WTC11 (cell line): ENCODE measurements at regions not wholly inside any gene's neighbourhood (a gene's known extent, or its start where the extent isn't known, plus 50 kb on each side); places are given as distances from the start of the nearest gene placed in this dataset.

Experiments used
- ATAC-seq: fragments of 200-7000 bp; cut with Tn5 transposase; 2 replicates; pipeline ENCODE4 v1.10.0; 2021; ENCODE audit warnings: mild to moderate bottlenecking, moderate library complexity
- CTCF ChIA-PET: fragments of 300-600 bp; sonication (Branson Sonifier 250); formaldehyde crosslinking; loops from one replicate; lab custom pipeline; 2021; ENCODE audit warnings: antibody characterized with exemption; lab: Charles Lee
- POLR2A ChIA-PET: fragments of 350-600 bp; sonication (Branson Sonifier 250); formaldehyde crosslinking; loops from one replicate; lab custom pipeline; 2021; ENCODE audit warnings: antibody characterized with exemption; lab: Charles Lee
- DNase-seq: peaks from one replicate; pipeline ENCODE4 v3.0.0; 2021; ENCODE audit warnings: low spot score
- H3K27ac Mint-ChIP-seq: 2 replicates; pipeline ENCODE4 v1.8.0; 2021; ENCODE audit warnings: mixed read lengths
- H3K27me3 Mint-ChIP-seq: 2 replicates; pipeline ENCODE4 v1.8.0; 2021; ENCODE audit warnings: low read depth, mild to moderate bottlenecking, moderate library complexity, mixed read lengths
- H3K36me3 Mint-ChIP-seq: 2 replicates; pipeline ENCODE4 v1.8.0; 2021; ENCODE audit warnings: mixed read lengths
- H3K4me1 Mint-ChIP-seq: 2 replicates; pipeline ENCODE4 v1.8.0; 2022; ENCODE audit warnings: mixed read lengths
- H3K4me3 Mint-ChIP-seq: 2 replicates; pipeline ENCODE4 v1.8.0; 2021; ENCODE audit warnings: mild to moderate bottlenecking, moderate library complexity, mixed read lengths
- H3K9me3 Mint-ChIP-seq: 2 replicates; pipeline ENCODE4 v1.8.0; 2021; ENCODE audit warnings: mixed read lengths
- CBFB ChIP-seq: sonication (generic); formaldehyde crosslinking; IDR thresholded peaks from 2 replicates; pipeline ENCODE4 v1.8.1; 2022; ENCODE audit warnings: mild to moderate bottlenecking, low read depth, missing genetic modification reagents
- GRHL2 ChIP-seq: fragments of 250-450 bp; sonication (Bioruptor Pico); IDR thresholded peaks from 2 replicates; pipeline ENCODE4 v1.8.0; 2022; ENCODE audit warnings: mild to moderate bottlenecking, moderate library complexity; ENCODE audit not compliant: insufficient replicate concordance, severe bottlenecking
- MAX ChIP-seq: sonication (generic); formaldehyde crosslinking; IDR thresholded peaks from 2 replicates; pipeline ENCODE4 v1.8.0; 2022; ENCODE audit warnings: mild to moderate bottlenecking, missing genetic modification reagents
- NFE2L1 ChIP-seq: sonication (generic); formaldehyde crosslinking; IDR thresholded peaks from 2 replicates; pipeline ENCODE4 v1.8.1; 2023; ENCODE audit warnings: missing genetic modification reagents
- NFYB ChIP-seq: sonication (generic); formaldehyde crosslinking; conservative IDR thresholded peaks from 2 replicates; pipeline ENCODE4 v1.8.0; 2022; ENCODE audit warnings: low read depth, missing genetic modification reagents
- OVOL2 ChIP-seq: fragments of 250-450 bp; sonication (Bioruptor Pico); IDR thresholded peaks from 2 replicates; pipeline ENCODE4 v1.9.0; 2021; ENCODE audit warnings: mild to moderate bottlenecking, borderline replicate concordance
- SOX15 ChIP-seq: fragments of 250-450 bp; sonication (Bioruptor Pico); IDR thresholded peaks from 2 replicates; pipeline ENCODE4 v1.9.0; 2021; ENCODE audit warnings: mild to moderate bottlenecking
- SP1 ChIP-seq: sonication (generic); formaldehyde crosslinking; conservative IDR thresholded peaks from 2 replicates; pipeline ENCODE4 v1.8.1; 2022; ENCODE audit warnings: missing genetic modification reagents
- TP53 ChIP-seq: sonication (generic); formaldehyde crosslinking; IDR thresholded peaks from 2 replicates; pipeline ENCODE4 v1.8.1; 2023; ENCODE audit warnings: mild to moderate bottlenecking, missing genetic modification reagents
- USF1 ChIP-seq: sonication (generic); formaldehyde crosslinking; IDR thresholded peaks from 2 replicates; pipeline ENCODE4 v1.8.0; 2022; ENCODE audit warnings: mild to moderate bottlenecking, missing genetic modification reagents
- ZBTB21 ChIP-seq: sonication (generic); formaldehyde crosslinking; IDR thresholded peaks from 2 replicates; pipeline ENCODE4 v1.8.1; 2023; ENCODE audit warnings: mild to moderate bottlenecking, missing genetic modification reagents, borderline replicate concordance
- ZNF121 ChIP-seq: sonication (generic); formaldehyde crosslinking; IDR thresholded peaks from 2 replicates; pipeline ENCODE4 v1.8.0; 2023; ENCODE audit warnings: missing genetic modification reagents
- ZNF263 ChIP-seq: sonication (generic); formaldehyde crosslinking; IDR thresholded peaks from 2 replicates; pipeline ENCODE4 v1.8.1; 2022; ENCODE audit warnings: low read depth, mild to moderate bottlenecking, moderate library complexity, missing genetic modification reagents
- ZNF512 ChIP-seq: sonication (generic); formaldehyde crosslinking; IDR thresholded peaks from 2 replicates; pipeline ENCODE4 v1.8.1; 2022; ENCODE audit warnings: missing genetic modification reagents, borderline replicate concordance
- ZNF532 ChIP-seq: fragments of 250-450 bp; sonication (Bioruptor Pico); IDR thresholded peaks from 2 replicates; pipeline ENCODE4 v1.9.0; 2021; ENCODE audit warnings: mild to moderate bottlenecking, borderline replicate concordance
- ZNF671 ChIP-seq: fragments of 250-450 bp; sonication (Bioruptor Pico); IDR thresholded peaks from 2 replicates; pipeline ENCODE4 v1.8.0; 2021; ENCODE audit warnings: mild to moderate bottlenecking
- TF ChIP-seq, protein P1 (sequence below): fragments of 250-450 bp; sonication (Bioruptor Pico); IDR thresholded peaks from 2 replicates; pipeline ENCODE4 v2.1.2; 2022; ENCODE audit warnings: mild to moderate bottlenecking, moderate library complexity
- TF ChIP-seq, protein P2 (sequence below): sonication (generic); formaldehyde crosslinking; IDR thresholded peaks from 2 replicates; pipeline ENCODE4 v1.8.0; 2022; ENCODE audit warnings: mild to moderate bottlenecking, missing genetic modification reagents
- TF ChIP-seq, protein P3 (sequence below): sonication (generic); formaldehyde crosslinking; IDR thresholded peaks from 2 replicates; pipeline ENCODE4 v1.8.0; 2023; ENCODE audit warnings: missing genetic modification reagents
- TF ChIP-seq, protein P4 (sequence below): sonication (generic); formaldehyde crosslinking; conservative IDR thresholded peaks from 2 replicates; pipeline ENCODE4 v1.8.1; 2023; ENCODE audit warnings: mild to moderate bottlenecking, low read depth, missing genetic modification reagents, moderate library complexity

- H3K4me1 Mint-ChIP-seq = peaks cover 26% of the 10 kb centered on the region
- ATAC-seq = no peak
- POLR2A ChIA-PET = no interaction called here
Observed at GRCh38 chr18:75558790-75559189, 131.3 kb upstream of the SMIM21 start.

More at GRCh38 chr18:75558790-75559189, 131.3 kb upstream of the SMIM21 start:
- no peak overlapping the region for H3K4me3 Mint-ChIP-seq
- H3K36me3 Mint-ChIP-seq = no peaks in the 10 kb centered on the region
- CTCF ChIA-PET = no interaction called here
- no peaks in the 10 kb centered on the region for H3K27me3 Mint-ChIP-seq
- DNase-seq = no peak
- peaks cover 5% of the 10 kb centered on the region; the same call in 1 of the 2 replicates for H3K9me3 Mint-ChIP-seq
- TF ChIP-seq ZNF671 (CRISPR knock-in tag) = no peak
- TF ChIP-seq CBFB (CRISPR knock-in tag) = no peak
- TF ChIP-seq ZBTB21 (CRISPR knock-in tag) = no peak
- TF ChIP-seq GRHL2 (CRISPR knock-in tag) = no peak
- TF ChIP-seq, protein P1, sequence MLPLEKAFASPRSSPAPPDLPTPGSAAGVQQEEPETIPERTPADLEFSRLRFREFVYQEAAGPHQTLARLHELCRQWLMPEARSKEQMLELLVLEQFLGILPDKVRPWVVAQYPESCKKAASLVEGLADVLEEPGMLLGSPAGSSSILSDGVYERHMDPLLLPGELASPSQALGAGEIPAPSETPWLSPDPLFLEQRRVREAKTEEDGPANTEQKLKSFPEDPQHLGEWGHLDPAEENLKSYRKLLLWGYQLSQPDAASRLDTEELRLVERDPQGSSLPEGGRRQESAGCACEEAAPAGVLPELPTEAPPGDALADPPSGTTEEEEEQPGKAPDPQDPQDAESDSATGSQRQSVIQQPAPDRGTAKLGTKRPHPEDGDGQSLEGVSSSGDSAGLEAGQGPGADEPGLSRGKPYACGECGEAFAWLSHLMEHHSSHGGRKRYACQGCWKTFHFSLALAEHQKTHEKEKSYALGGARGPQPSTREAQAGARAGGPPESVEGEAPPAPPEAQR (CRISPR knock-in tag) = no peak
- TF ChIP-seq ZNF512 = no peak
- no peak for TF ChIP-seq TP53
- no peak for TF ChIP-seq USF1 (CRISPR knock-in tag)
- TF ChIP-seq SP1 (CRISPR knock-in tag) = no peak
- no peak for TF ChIP-seq NFYB
- no peak for TF ChIP-seq SOX15 (CRISPR knock-in tag)
- no peak for TF ChIP-seq ZNF532
- TF ChIP-seq, protein P2, sequence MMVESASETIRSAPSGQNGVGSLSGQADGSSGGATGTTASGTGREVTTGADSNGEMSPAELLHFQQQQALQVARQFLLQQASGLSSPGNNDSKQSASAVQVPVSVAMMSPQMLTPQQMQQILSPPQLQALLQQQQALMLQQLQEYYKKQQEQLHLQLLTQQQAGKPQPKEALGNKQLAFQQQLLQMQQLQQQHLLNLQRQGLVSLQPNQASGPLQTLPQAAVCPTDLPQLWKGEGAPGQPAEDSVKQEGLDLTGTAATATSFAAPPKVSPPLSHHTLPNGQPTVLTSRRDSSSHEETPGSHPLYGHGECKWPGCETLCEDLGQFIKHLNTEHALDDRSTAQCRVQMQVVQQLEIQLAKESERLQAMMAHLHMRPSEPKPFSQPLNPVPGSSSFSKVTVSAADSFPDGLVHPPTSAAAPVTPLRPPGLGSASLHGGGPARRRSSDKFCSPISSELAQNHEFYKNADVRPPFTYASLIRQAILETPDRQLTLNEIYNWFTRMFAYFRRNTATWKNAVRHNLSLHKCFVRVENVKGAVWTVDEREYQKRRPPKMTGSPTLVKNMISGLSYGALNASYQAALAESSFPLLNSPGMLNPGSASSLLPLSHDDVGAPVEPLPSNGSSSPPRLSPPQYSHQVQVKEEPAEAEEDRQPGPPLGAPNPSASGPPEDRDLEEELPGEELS (CRISPR knock-in tag) = no peak
- TF ChIP-seq NFE2L1 = no peak
- TF ChIP-seq, protein P3, sequence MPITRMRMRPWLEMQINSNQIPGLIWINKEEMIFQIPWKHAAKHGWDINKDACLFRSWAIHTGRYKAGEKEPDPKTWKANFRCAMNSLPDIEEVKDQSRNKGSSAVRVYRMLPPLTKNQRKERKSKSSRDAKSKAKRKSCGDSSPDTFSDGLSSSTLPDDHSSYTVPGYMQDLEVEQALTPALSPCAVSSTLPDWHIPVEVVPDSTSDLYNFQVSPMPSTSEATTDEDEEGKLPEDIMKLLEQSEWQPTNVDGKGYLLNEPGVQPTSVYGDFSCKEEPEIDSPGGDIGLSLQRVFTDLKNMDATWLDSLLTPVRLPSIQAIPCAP = no peak
- no peak for TF ChIP-seq OVOL2 (CRISPR knock-in tag)
- TF ChIP-seq, protein P4, sequence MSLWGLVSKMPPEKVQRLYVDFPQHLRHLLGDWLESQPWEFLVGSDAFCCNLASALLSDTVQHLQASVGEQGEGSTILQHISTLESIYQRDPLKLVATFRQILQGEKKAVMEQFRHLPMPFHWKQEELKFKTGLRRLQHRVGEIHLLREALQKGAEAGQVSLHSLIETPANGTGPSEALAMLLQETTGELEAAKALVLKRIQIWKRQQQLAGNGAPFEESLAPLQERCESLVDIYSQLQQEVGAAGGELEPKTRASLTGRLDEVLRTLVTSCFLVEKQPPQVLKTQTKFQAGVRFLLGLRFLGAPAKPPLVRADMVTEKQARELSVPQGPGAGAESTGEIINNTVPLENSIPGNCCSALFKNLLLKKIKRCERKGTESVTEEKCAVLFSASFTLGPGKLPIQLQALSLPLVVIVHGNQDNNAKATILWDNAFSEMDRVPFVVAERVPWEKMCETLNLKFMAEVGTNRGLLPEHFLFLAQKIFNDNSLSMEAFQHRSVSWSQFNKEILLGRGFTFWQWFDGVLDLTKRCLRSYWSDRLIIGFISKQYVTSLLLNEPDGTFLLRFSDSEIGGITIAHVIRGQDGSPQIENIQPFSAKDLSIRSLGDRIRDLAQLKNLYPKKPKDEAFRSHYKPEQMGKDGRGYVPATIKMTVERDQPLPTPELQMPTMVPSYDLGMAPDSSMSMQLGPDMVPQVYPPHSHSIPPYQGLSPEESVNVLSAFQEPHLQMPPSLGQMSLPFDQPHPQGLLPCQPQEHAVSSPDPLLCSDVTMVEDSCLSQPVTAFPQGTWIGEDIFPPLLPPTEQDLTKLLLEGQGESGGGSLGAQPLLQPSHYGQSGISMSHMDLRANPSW = no peak
- no peak for TF ChIP-seq MAX (CRISPR knock-in tag)
- no peak for TF ChIP-seq ZNF263 (CRISPR knock-in tag)
- no peak for TF ChIP-seq ZNF121
- TF ChIP-seq, all 79 proteins: peak for 0
- H3K27ac Mint-ChIP-seq = no peak overlapping the region
